Loucy (cell line): ENCODE measurements at regions not wholly inside any gene's neighbourhood (a gene's known extent, or its start where the extent isn't known, plus 50 kb on each side); places are given as distances from the start of the nearest gene placed in this dataset.

Source experiments
- H2AFZ ChIP-seq: fragments of 200-600 bp; sonication (generic); 2 replicates; pipeline ENCODE4 v1.6.0; 2016; ENCODE audit warnings: antibody characterized with exemption, mild to moderate bottlenecking, low read length, moderate library complexity
- H3F3A ChIP-seq: fragments of 200-600 bp; 2 replicates; pipeline ENCODE4 v1.6.0; 2016; ENCODE audit warnings: antibody characterized with exemption, low read depth, mild to moderate bottlenecking
- H3K27me3 ChIP-seq: fragments of 200-600 bp; sonication (generic); 2 replicates; pipeline ENCODE4 v1.6.1; 2014; ENCODE audit warnings: low read length, mild to moderate bottlenecking; ENCODE audit not compliant: insufficient read depth, poor library complexity, severe bottlenecking
- H3K36me3 ChIP-seq: fragments of 200-600 bp; sonication (generic); 2 replicates; pipeline ENCODE4 v1.6.1; 2016; ENCODE audit warnings: low read length; ENCODE audit not compliant: insufficient read depth
- H3K4me1 ChIP-seq: fragments of 200-600 bp; sonication (generic); 2 replicates; pipeline ENCODE4 v1.5.1; 2014; ENCODE audit warnings: low read length, mild to moderate bottlenecking; ENCODE audit not compliant: insufficient read depth, poor library complexity, severe bottlenecking
- H3K4me2 ChIP-seq: fragments of 200-600 bp; sonication (generic); 2 replicates; pipeline ENCODE4 v1.6.0; 2014; ENCODE audit warnings: antibody characterized with exemption, low read length, low read depth, mild to moderate bottlenecking; ENCODE audit not compliant: poor library complexity, severe bottlenecking
- H3K4me3 ChIP-seq: fragments of 200-600 bp; sonication (generic); 2 replicates; pipeline ENCODE4 v1.5.1; 2014; ENCODE audit warnings: low read length, mild to moderate bottlenecking, mixed read lengths; ENCODE audit not compliant: poor library complexity, severe bottlenecking
- H3K79me2 ChIP-seq: fragments of 200-600 bp; sonication (generic); 2 replicates; pipeline ENCODE4 v1.6.1; 2014; ENCODE audit warnings: low read length; ENCODE audit not compliant: insufficient read depth
- H3K9ac ChIP-seq: fragments of 200-600 bp; sonication (generic); 2 replicates; pipeline ENCODE4 v1.6.0; 2014; ENCODE audit warnings: mild to moderate bottlenecking, low read depth, low read length, moderate library complexity; ENCODE audit not compliant: poor library complexity, severe bottlenecking
- H3K9me2 ChIP-seq: fragments of 200-600 bp; sonication (generic); replicated peaks from 2 replicates; pipeline ENCODE4 v1.6.1; 2016; ENCODE audit warnings: low read depth, low read length, mixed read lengths
- H3K9me3 ChIP-seq: fragments of 200-600 bp; sonication (generic); 2 replicates; pipeline ENCODE4 v1.6.1; 2014; ENCODE audit warnings: mild to moderate bottlenecking, antibody characterized with exemption, low read length, low read depth; ENCODE audit not compliant: insufficient read depth
- H4K20me1 ChIP-seq: fragments of 200-600 bp; sonication (generic); 2 replicates; pipeline ENCODE4 v1.6.0; 2014; ENCODE audit warnings: antibody characterized with exemption, low read length, mild to moderate bottlenecking; ENCODE audit not compliant: insufficient read depth, poor library complexity, severe bottlenecking
- EZH2phosphoT487 ChIP-seq: fragments of 200-600 bp; IDR thresholded peaks from 2 replicates; pipeline ENCODE4 v1.6.1; 2018; ENCODE audit warnings: antibody characterized with exemption, mild to moderate bottlenecking, moderate library complexity, borderline replicate concordance
- TF ChIP-seq, protein P1 (sequence below): fragments of 200-600 bp; sonication (generic); conservative IDR thresholded peaks from 2 replicates; pipeline ENCODE4 v1.5.1; 2014; ENCODE audit warnings: mild to moderate bottlenecking, antibody characterized with exemption, low read length

- Histone ChIP-seq H3K4me3 (no peak overlapping the region), H2AFZ (no peak overlapping the region), H3K4me2 (no peak overlapping the region)
Observed at GRCh38 chr4:134426821-134427220, 225.2 kb upstream of the PABPC4L start.

GRCh38 chr4:134425756-134426155 lies 224.2 kb upstream of the PABPC4L start:
- Histone ChIP-seq H3K9me3 (no peaks in the 10 kb centered on the region), H3K36me3 (no peaks in the 10 kb centered on the region), H3K4me1 (no peaks in the 10 kb centered on the region), H2AFZ (no peak overlapping the region), H3K79me2 (no peaks in the 10 kb centered on the region), H3K4me3 (no peak overlapping the region), H3F3A (no peaks in the 10 kb centered on the region), H3K4me2 (no peak overlapping the region), H3K9me2 (no peaks in the 10 kb centered on the region), H4K20me1 (no peaks in the 10 kb centered on the region), H3K27me3 (no peaks in the 10 kb centered on the region), H3K9ac (no peak overlapping the region)
- no peak for TF ChIP-seq EZH2phosphoT487
- TF ChIP-seq, protein P1, sequence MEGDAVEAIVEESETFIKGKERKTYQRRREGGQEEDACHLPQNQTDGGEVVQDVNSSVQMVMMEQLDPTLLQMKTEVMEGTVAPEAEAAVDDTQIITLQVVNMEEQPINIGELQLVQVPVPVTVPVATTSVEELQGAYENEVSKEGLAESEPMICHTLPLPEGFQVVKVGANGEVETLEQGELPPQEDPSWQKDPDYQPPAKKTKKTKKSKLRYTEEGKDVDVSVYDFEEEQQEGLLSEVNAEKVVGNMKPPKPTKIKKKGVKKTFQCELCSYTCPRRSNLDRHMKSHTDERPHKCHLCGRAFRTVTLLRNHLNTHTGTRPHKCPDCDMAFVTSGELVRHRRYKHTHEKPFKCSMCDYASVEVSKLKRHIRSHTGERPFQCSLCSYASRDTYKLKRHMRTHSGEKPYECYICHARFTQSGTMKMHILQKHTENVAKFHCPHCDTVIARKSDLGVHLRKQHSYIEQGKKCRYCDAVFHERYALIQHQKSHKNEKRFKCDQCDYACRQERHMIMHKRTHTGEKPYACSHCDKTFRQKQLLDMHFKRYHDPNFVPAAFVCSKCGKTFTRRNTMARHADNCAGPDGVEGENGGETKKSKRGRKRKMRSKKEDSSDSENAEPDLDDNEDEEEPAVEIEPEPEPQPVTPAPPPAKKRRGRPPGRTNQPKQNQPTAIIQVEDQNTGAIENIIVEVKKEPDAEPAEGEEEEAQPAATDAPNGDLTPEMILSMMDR = no peak

More at GRCh38 chr4:134426821-134427220, 225.2 kb upstream of the PABPC4L start:
- Histone ChIP-seq H3K4me1 (no peaks in the 10 kb centered on the region), H3F3A (no peaks in the 10 kb centered on the region), H4K20me1 (no peaks in the 10 kb centered on the region), H3K36me3 (no peaks in the 10 kb centered on the region), H3K9me3 (no peaks in the 10 kb centered on the region), H3K9ac (no peak overlapping the region), H3K79me2 (no peaks in the 10 kb centered on the region), H3K27me3 (no peaks in the 10 kb centered on the region), H3K9me2 (no peaks in the 10 kb centered on the region)
- no peak for TF ChIP-seq EZH2phosphoT487
- TF ChIP-seq, protein P1 = no peak

DNA sequence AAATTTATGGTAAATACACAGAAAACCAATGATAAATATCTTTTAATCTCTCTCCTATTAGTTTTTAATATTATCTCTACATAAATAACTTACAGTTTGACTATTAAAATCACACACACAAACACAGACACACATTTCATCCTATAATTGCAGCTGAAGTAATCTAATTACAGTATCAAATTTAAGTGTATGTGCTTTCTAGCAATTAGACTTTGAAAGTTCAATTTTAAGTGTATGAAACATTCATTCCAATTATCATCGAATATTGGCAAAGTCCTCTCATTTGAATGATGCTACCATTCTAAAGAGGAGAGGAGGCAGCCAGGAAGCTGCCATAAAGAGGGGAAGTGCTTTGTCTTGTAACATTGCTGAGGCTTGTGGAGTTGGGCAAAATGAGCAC lies 221.2 kb upstream of the PABPC4L start:
- Histone ChIP-seq H3K4me2 (no peak overlapping the region), H3K27me3 (no peaks in the 10 kb centered on the region), H3K36me3 (no peaks in the 10 kb centered on the region), H3F3A (no peaks in the 10 kb centered on the region), H2AFZ (no peak overlapping the region), H3K9me3 (no peaks in the 10 kb centered on the region), H3K4me1 (no peaks in the 10 kb centered on the region), H3K4me3 (no peak overlapping the region), H4K20me1 (no peaks in the 10 kb centered on the region), H3K79me2 (no peaks in the 10 kb centered on the region), H3K9ac (no peak overlapping the region), H3K9me2 (no peaks in the 10 kb centered on the region)
- TF ChIP-seq, protein P1 = no peak
- TF ChIP-seq EZH2phosphoT487 = no peak
